Forelimb muscle (tissue), 1 donor: ENCODE measurements at regions not wholly inside any gene's neighbourhood (a gene's known extent, or its start where the extent isn't known, plus 50 kb on each side); places are given as distances from the start of the nearest gene placed in this dataset.
"Not testable (repeated sequence)": the region's sequence is repeated elsewhere in the genome, so short reads cannot be mapped to it uniquely, and the experiment has no call there.

Source experiments
- DNase-seq: peaks from one replicate; pipeline ENCODE4 v3.0.0-alpha.2; 2013; ENCODE audit warnings: low read depth

DNA sequence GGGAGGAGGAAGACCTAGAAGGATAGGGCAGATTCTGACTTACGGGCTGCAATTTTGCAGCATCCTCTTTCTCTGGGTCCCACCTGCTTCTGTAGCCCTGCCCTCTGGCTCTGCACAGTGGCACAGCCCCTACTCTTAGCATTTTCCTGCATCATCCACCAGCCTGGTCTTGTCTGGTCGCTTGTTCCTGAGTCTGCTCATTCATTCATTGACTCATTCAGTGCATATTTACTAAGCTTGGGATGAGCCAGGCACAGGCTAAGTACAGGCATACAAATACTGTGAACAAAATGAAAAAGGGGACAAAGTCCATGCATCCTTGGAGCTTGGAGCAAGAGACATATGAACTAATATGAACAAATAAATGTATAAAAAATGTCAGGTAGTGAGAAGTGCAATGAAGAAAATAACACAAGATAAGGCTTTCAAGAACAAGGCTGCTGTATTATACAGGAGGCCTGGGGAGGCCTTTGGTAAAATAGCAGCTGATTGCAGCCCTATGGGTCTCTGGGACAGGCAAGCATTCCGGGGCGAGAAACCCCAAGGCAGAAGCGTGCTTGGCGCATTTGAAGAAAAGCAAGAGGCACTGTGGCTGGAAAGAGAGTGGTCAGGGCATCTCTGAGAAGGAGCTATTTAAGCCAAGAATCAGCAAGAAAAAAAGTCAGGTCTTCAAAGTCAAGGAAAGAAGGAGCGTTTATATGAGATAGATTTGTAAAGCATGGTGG is 108.0 kb upstream of the ALX4 start:
- no peak for DNase-seq

DNA sequence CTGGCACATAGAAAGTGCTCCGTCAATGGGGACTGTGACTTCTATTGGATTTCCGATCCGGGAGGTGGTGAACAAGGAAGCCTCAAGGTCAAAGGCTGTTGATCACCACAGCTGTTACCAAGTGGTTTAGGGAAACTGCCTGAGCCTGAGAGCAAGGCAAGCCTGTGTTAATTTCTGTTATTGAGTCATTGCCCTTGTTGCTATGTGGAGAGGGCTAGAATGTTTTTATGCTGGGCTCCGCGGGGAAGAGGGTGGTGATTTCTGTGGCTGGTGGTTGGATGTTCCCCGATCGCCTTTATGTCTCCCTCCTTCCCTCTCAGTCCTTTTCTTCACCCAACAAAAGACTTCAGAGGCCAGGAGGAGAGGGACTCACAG is 108.5 kb upstream of the ALX4 start:
- no peak for DNase-seq

DNA sequence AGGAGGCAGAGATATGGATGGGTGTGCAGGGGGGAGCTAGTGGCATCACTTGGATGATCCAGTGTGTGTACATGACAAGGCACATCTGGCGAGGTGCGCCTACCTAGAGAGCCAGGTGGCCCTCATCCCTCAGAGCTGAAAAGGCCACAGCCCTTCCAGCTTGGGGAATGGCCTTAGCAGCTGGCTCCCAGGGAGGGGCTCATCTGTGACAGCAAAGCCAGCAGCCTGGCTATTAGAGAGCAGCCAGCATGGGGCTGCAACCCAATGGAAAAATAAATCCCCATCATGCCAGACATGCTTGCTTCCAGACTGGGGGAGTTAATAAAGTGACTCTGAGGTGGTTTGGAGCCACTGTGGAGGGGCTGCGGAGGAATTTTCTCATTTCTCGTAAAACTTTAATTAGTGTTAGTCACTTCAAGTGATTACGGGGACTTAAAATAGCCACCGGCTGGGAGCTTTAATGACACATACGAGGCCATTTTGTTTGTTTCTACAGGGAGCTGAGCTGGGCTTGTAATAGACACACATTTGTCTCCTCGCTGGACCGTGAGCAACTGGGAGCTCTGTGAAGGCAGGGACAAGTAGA is 111.2 kb upstream of the ALX4 start:
- DNase-seq = no peak

DNA sequence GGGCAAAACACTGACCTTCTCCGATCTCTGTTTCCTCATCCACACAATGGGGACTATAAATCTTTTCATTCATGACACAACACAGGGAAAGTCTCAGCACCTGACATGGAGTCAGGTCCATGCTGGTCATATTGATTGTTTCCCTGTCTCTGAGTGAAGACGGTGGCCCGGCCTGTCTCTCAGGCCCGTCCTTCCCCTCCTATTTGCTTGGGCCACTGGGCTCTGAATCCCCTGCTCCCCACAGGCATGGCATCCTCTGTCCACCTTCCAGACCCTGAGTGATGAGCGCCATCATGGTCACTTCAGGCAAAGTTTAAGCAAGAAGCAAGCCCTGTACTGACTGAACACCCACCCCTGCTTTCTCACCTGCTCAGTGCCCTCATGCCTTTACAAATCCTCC is 113.3 kb upstream of the ALX4 start:
- no peak for DNase-seq

DNA sequence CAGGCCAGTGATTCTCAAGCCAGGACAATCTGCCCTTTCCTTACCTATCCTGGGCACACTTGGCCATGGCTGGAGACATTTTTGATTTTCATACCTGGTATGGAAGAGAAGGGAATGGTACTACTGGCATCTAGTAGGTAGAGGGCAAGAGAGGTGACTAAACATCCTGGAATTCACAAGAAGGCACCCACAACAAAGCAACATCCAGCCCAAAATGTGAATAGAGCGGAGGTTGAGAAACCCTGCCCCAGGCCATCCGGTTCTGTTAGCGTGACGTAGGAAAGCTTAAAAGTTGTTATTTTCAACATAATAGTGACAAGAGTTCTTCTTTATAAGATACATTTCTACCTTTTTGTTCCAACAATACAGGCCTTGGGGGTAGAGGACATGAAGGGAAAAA is 114.9 kb upstream of the ALX4 start:
- DNase-seq = no peak

DNA sequence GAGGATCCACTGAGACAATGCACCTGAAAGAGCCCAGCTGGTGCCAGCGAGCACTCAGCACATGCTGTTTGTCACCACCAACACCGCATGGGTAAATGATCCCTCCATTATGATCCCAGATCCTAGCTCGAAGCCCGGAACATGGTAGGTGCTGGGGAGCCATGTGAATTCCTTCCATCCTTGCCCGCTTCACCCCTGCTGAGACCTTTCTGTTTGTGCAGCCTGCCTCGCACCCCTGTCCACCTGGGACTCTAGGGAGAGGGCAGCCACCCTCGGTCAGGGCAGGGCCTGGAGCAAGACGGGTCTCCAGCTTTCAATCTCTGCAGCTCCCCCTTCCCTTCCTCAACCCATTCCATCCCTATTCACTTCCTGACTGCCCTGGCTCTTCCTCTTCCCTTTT is 116.2 kb upstream of the ALX4 start:
- no peak for DNase-seq

GRCh38 chr11:44426958-44427357 is 117.0 kb upstream of the ALX4 start:
- DNase-seq = no peak

- DNase-seq = no peak
Measured at GRCh38 chr11:44427432-44427831, 117.5 kb upstream of the ALX4 start.

GRCh38 chr11:44430140-44430539 is 120.2 kb upstream of the ALX4 start:
- DNase-seq = no peak

- DNase-seq = no peak
Measured at GRCh38 chr11:44434191-44434590, 124.3 kb upstream of the ALX4 start.

GRCh38 chr11:44437122-44437521 is 127.2 kb upstream of the ALX4 start:
- DNase-seq = no peak

GRCh38 chr11:44442893-44443673 is 122.4 kb upstream of the CD82 start:
- not testable (repeated sequence) for DNase-seq

DNA sequence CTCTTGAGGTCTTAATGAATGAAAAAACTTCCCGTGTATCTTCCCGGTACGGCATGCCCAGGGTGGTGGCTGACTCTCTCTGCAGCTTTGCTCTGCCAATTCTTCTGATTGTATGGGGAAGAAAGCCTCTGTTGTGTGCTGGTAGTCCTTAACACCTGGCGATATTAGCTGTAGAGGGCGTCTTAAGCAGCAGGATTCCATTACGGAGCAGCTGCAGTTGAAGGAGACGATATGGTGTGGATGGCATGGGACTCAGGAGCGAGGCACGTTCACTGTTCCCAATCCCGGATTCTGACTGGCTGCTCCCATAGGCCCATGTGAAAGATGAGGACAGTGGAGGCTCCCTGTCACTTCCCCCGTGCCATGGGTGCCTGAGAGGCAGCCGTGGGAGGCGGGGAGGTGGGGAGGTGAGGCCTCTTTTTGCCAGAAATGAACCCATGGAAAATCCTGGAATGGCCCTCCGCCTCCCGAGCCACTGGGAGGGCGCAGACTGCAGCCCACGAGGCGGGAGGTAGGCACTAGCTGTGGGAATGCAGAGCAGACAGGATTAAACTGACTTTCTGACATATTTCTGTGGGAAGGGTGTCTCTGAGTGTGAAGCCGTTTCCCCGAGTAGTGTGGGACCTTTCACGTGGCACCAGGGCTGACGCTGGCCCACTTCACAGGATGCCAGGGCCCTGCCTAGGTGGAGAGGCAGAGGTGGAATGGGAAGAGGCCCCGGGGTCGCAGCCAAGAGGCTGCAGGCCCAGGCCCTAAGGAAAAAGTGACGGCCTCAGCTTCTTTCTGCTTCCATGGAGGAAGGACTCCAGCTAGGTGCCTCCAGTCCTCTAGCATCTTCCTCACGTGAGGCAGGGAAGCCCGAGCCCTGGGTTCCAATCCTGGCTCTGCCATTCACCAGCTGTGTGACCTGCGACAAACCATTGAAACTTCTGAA is 121.4 kb upstream of the CD82 start:
- no peak for DNase-seq

DNA sequence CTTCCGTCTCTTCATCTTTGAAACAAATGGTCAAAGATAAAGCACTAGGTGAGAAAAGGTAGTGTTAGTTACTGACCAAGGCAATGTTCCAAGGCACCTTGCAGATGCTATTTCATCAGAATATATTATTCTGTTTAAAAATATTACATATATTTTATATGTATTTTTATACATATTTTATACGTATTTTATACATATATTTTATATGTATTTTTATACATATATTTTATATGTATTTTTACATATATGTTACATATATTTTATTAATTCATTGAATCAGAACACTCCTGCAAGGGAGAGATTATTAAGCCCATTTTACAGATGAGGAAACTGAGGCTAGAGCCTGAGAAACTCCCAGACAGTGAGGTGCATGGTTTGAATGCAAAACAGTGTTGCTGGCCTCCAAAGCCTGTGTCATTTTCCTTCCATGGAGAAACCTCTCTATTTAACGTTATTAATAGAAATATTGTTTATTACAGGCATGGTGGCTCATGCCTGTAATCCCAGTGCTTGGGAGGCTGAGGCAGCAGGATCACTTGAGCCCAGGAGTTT is 120.6 kb upstream of the CD82 start:
- DNase-seq = no peak

- DNase-seq = no peak
Measured at GRCh38 chr11:44445500-44446365, 119.7 kb upstream of the CD82 start.

- no peak for DNase-seq
Measured at GRCh38 chr11:44446366-44446762, 119.1 kb upstream of the CD82 start.

DNA sequence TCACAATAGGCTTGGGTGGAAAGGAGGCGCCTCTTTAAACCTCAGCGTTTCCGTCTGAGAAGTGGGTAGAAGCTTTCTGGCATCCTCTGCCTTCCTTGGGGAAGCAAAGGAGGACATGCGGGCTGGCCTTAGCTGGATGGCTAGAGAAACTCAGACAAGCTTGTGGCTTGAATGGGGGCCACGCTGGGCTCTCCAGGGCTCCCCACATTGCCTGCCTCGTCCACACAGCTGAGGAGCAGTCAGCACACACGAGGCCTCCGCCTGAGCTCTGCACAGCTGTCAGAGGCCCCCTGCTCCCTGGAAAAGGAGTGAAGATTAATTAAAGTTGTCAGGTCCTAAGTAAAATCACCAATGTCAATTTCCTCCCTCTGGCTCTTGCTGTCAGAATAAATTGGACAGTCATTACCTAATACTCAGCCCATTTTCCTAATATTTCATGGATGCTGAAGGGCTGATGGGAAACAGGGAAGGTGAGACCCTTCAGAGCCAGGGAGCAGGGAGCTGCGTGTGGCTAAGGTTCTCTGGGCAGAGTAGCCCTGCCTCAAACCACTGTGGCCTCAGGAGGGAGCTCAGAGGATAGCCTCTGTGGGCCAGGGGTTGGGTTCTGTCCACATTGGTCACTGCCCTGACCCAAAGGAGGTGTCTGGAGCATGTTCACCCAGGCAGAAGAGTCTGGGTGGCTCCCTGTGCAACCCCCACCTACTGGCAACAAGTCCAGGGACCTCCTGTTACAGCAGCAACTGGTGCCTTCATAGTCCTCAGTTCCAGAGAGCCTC is 118.3 kb upstream of the CD82 start:
- no peak for DNase-seq

GRCh38 chr11:44450295-44450932 is 115.0 kb upstream of the CD82 start:
- no peak for DNase-seq

DNA sequence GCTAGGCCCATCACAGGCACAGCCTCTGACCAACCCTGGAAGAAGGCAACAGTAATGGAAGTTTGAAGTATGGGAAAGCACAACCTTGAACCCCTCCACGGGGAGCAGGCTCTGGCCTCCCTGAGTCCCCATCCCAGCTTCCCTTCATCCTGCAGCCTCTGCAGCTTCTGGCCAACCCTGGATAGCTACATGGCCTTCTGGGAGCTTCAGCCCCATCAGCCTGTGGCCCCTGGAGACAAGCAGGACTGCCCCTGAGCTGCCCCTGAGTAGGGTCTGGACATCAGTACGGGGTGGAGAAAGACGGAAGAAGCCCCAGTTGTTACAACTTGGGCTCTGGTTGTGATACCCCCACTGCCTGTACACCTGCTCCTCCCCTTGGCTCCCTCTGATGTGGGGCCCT is 113.8 kb upstream of the CD82 start:
- DNase-seq = no peak
